ENCODE measurements at regions not wholly inside any gene's neighbourhood (a gene's known extent, or its start where the extent isn't known, plus 50 kb on each side); places are given as distances from the start of the nearest gene placed in this dataset.
"Not testable (repeated sequence)": the region's sequence is repeated elsewhere in the genome, so short reads cannot be mapped to it uniquely, and the experiment has no call there.

DNA sequence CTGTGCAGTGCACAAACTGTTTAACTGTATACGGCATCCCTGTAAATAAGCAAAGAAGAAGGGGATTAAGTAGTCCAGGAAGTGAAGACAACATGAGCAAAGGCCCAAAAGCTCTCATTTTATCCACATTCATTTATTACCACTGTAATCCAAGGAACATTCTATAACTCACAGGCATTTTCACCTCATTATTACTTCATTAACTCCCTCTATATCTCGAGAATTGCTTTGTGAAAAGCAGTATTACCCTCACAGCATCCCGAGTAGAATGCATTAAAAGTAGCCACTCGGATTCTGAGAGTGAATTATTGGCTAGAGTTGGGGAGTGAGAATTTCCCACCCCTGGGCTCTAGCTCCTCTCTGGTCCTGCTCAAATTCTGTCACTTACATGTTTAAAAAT, 51.0 kb upstream of the CHCHD3 start:
- peaks cover 8% of the 10 kb centered on the region for H3K27me3 Mint-ChIP-seq
- H3K4me3 Mint-ChIP-seq: no peak overlapping the region
- H3K4me1 Mint-ChIP-seq: no peaks in the 10 kb centered on the region
- H3K9me3 Mint-ChIP-seq: peaks cover 3% of the 10 kb centered on the region
- no peak for ATAC-seq
- H3K36me3 Mint-ChIP-seq: no peaks in the 10 kb centered on the region
- no peak overlapping the region for H3K27ac Mint-ChIP-seq

DNA sequence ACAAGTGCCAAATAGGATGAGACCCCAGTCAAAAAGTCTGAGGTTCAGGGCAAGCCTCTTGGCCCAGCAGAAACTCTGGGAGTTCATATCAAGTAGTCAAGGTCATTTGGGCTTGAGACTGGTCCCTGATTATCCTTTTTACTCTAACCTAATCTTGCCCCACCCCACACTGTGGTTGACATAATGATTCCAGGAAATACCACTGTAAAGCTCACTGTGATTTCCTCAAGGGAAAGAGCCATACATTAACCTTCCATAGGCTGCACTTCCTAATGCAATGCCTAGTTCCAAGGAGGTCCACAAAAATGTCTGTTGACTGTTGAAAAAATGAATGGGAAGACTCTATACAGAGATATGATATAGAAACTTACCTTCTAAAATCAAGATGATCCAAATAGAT, 52.9 kb upstream of the CHCHD3 start:
- peaks cover 3% of the 10 kb centered on the region for H3K9me3 Mint-ChIP-seq
- H3K36me3 Mint-ChIP-seq: no peaks in the 10 kb centered on the region
- H3K4me1 Mint-ChIP-seq: no peaks in the 10 kb centered on the region
- no peak overlapping the region for H3K4me3 Mint-ChIP-seq
- no peak overlapping the region for H3K27ac Mint-ChIP-seq
- ATAC-seq: no peak
- no peaks in the 10 kb centered on the region for H3K27me3 Mint-ChIP-seq

DNA sequence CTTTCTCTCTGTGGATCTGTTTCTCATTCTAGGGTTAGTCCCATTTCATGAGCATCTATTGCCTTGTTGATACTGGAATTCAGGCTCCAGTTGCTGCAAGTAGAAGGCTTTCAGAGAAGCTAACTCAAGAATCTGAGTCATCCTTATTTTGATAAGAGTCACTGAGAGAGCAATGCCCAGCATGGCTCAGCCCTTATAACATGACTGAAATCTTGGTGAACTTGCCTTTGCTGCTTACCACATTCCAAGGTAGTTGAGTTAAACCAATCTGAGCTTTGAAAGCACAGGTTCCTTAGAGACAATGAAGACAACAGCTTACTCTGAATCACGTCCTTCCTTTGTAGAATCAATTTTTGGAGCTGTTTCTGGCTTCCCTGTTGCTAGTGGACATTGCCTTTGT, 53.6 kb upstream of the CHCHD3 start:
- Mint-ChIP-seq H3K4me3 (no peak overlapping the region), H3K27ac (no peak overlapping the region), H3K4me1 (no peaks in the 10 kb centered on the region), H3K36me3 (no peaks in the 10 kb centered on the region), H3K9me3 (no peaks in the 10 kb centered on the region), H3K27me3 (no peaks in the 10 kb centered on the region)
- ATAC-seq: no peak

- Mint-ChIP-seq H3K36me3 (no peaks in the 10 kb centered on the region), H3K4me1 (no peaks in the 10 kb centered on the region), H3K27me3 (peaks cover 11% of the 10 kb centered on the region), H3K4me3 (no peak overlapping the region), H3K9me3 (no peaks in the 10 kb centered on the region), H3K27ac (no peak overlapping the region)
- no peak for ATAC-seq
Measured at GRCh38 chr7:133139350-133139749, 57.5 kb upstream of the CHCHD3 start.

GRCh38 chr7:133139801-133140200, 57.9 kb upstream of the CHCHD3 start:
- Mint-ChIP-seq H3K4me3 (no peak overlapping the region), H3K27ac (no peak overlapping the region), H3K9me3 (no peaks in the 10 kb centered on the region), H3K27me3 (peaks cover 15% of the 10 kb centered on the region), H3K36me3 (no peaks in the 10 kb centered on the region), H3K4me1 (no peaks in the 10 kb centered on the region)
- ATAC-seq: no peak

DNA sequence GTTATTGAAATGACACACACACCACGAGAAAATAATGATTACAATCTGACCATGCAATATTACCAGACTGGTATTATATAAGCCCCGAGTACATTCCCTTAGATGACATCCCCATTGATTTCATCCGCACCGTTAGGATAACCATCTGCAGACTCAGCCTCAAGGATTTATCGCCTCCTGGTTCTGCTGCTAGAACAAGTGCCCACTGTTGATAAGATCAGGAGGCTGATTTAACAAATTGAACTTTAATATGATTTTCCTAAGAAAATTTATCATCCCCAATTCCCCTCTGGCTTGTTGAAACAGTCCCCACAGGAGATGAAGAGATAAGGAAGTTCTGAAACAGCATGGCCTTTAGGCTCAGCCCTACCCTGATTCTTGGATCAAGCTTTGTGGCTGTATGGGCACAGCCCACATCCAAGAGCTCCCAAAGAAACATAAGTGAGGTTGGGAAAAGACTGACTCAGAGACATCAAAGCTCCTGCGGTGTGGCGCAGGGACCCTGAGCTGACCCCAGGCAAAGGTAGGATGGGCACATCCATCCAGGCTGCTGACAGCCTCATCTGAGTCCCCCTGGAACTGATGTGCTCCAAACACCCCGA, 59.2 kb upstream of the CHCHD3 start:
- ATAC-seq: no peak
- H3K36me3 Mint-ChIP-seq: no peaks in the 10 kb centered on the region
- no peak overlapping the region for H3K4me3 Mint-ChIP-seq
- H3K9me3 Mint-ChIP-seq: no peaks in the 10 kb centered on the region
- H3K27me3 Mint-ChIP-seq: peaks cover 28% of the 10 kb centered on the region
- H3K4me1 Mint-ChIP-seq: no peaks in the 10 kb centered on the region
- H3K27ac Mint-ChIP-seq: no peak overlapping the region

DNA sequence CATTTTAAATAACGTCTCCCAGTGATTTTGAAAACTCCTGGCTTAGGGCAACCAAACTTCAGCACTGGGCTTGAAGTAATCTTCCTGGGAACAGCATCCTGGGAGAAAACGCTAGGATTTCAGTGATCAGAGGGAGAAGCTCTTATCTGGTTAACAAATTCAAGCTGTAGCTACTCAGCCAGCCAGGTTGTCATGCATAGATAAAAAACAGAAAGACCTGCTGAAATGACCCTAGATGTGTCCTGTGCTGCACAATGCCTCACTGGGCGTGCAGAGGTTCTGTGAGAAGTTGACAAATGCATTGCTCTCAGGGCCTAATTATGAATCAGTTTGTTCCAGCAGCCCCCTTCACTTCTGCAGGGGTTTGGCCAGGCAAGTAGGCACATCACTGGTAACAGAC, 68.9 kb upstream of the CHCHD3 start:
- Mint-ChIP-seq H3K9me3 (peaks cover 4% of the 10 kb centered on the region), H3K36me3 (no peaks in the 10 kb centered on the region), H3K4me1 (no peaks in the 10 kb centered on the region), H3K4me3 (no peak overlapping the region), H3K27ac (no peak overlapping the region), H3K27me3 (peaks cover 33% of the 10 kb centered on the region)
- no peak for ATAC-seq

DNA sequence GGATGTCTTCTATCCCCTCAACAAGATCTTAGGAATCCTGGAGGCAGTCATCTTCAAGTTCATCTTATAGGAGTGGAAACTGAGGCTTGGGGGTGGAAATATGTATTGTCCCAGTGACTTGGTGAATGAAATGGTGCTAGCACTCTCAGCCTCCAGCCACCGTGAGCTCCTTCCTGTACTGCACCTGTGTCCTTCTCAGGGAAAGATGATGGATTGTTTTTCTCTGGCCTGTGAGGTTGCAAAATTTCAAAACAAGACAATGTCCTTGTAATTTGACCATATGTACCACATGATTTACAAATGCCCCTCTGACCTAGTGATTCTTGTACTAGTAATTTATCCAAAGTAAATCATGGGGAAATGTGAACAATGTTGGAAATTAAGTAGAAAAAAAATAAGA, 71.0 kb upstream of the CHCHD3 start:
- Mint-ChIP-seq H3K9me3 (peaks cover 5% of the 10 kb centered on the region), H3K36me3 (no peaks in the 10 kb centered on the region), H3K4me1 (no peaks in the 10 kb centered on the region), H3K27me3 (peaks cover 17% of the 10 kb centered on the region), H3K4me3 (no peak overlapping the region), H3K27ac (no peak overlapping the region)
- ATAC-seq: no peak

DNA sequence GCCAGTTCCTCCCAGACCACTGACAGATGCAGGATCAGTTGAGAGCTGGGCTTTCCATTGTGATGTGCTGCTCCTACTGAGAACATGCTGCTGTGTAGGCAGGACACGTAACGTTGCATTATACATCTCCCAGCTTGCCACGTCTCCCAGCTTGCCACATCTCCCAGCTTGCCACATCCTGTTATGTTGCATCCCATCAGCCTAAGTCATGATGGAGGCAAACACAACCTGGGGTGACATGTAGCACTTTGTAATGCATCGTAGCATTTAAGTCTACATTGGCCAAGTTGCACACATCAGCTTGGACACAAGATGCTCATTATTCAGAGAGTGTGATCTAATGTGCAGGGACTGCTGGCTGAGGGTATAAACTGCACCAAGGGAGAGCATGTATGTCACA, 73.3 kb upstream of the CHCHD3 start:
- Mint-ChIP-seq H3K9me3 (peaks cover 5% of the 10 kb centered on the region), H3K36me3 (no peaks in the 10 kb centered on the region)

GRCh38 chr7:133155642-133156041, 73.8 kb upstream of the CHCHD3 start:
- peaks cover 5% of the 10 kb centered on the region for H3K9me3 Mint-ChIP-seq
- no peaks in the 10 kb centered on the region for H3K4me1 Mint-ChIP-seq
- ATAC-seq: no peak
- no peaks in the 10 kb centered on the region for H3K27me3 Mint-ChIP-seq
- no peaks in the 10 kb centered on the region for H3K36me3 Mint-ChIP-seq
- no peak overlapping the region for H3K27ac Mint-ChIP-seq
- H3K4me3 Mint-ChIP-seq: no peak overlapping the region

More for the DNA sequence above, 73.3 kb upstream of the CHCHD3 start:
- H3K4me3 Mint-ChIP-seq: no peak overlapping the region
- no peak for ATAC-seq
- no peaks in the 10 kb centered on the region for H3K4me1 Mint-ChIP-seq
- no peak overlapping the region for H3K27ac Mint-ChIP-seq
- H3K27me3 Mint-ChIP-seq: no peaks in the 10 kb centered on the region

- Mint-ChIP-seq H3K36me3 (no peaks in the 10 kb centered on the region), H3K4me3 (no peak overlapping the region), H3K27me3 (no peaks in the 10 kb centered on the region), H3K27ac (no peak overlapping the region), H3K4me1 (no peaks in the 10 kb centered on the region), H3K9me3 (peaks cover 5% of the 10 kb centered on the region)
- no peak for ATAC-seq
Measured at GRCh38 chr7:133157045-133157444, 75.2 kb upstream of the CHCHD3 start.

DNA sequence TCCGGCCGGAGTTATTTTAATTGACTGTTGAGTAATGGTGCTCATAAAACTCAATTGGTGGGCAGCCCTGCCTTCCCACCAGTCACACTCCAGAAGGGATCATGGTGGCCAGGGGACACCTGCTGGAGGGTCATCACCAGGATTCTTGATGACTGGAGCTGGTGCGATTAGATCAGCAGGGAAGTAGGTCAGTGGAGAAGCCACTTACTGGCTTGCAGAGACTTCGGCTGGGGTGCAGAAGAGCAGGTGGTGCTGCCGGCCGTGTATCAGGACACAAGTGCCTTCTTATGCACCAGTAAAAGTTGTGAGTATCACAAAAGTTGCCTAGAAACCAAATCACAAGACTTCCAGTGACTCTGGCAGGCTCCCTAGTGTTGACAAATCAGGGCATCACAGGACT, 82.6 kb upstream of the CHCHD3 start:
- Mint-ChIP-seq H3K27me3 (peaks cover 29% of the 10 kb centered on the region), H3K36me3 (no peaks in the 10 kb centered on the region), H3K4me3 (no peak overlapping the region), H3K9me3 (peaks cover under 1% of the 10 kb centered on the region), H3K4me1 (no peaks in the 10 kb centered on the region), H3K27ac (no peak overlapping the region)
- no peak for ATAC-seq

GRCh38 chr7:133165001-133165400, 83.1 kb upstream of the CHCHD3 start:
- H3K9me3 Mint-ChIP-seq: peaks cover 3% of the 10 kb centered on the region
- H3K36me3 Mint-ChIP-seq: no peaks in the 10 kb centered on the region
- ATAC-seq: peak; percentile 61
- H3K27me3 Mint-ChIP-seq: peaks cover 34% of the 10 kb centered on the region
- H3K4me3 Mint-ChIP-seq: no peak overlapping the region
- no peak overlapping the region for H3K27ac Mint-ChIP-seq
- no peaks in the 10 kb centered on the region for H3K4me1 Mint-ChIP-seq

DNA sequence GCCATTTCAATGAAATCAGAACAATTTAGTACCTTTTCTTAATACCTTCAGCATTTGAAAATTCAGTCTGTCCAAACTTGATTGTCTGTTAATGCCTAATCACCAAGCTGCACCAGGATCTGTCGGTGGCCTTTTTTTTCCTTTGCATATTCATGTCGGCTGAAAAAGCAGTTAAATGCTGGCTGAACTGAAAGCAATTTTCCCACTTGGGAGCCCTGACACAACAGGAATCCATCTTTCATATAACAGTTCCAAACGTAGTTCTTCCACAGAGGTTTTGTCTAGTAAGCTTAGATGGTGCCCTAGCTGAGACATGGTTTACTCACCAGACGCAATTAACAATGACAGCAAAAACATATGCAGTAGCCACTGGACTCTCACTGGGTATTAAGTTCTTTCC, 83.6 kb upstream of the CHCHD3 start:
- H3K9me3 Mint-ChIP-seq: peaks cover 3% of the 10 kb centered on the region
- no peaks in the 10 kb centered on the region for H3K4me1 Mint-ChIP-seq
- H3K36me3 Mint-ChIP-seq: no peaks in the 10 kb centered on the region
- H3K27ac Mint-ChIP-seq: no peak overlapping the region
- no peak overlapping the region for H3K4me3 Mint-ChIP-seq
- no peak for ATAC-seq
- peaks cover 34% of the 10 kb centered on the region for H3K27me3 Mint-ChIP-seq

DNA sequence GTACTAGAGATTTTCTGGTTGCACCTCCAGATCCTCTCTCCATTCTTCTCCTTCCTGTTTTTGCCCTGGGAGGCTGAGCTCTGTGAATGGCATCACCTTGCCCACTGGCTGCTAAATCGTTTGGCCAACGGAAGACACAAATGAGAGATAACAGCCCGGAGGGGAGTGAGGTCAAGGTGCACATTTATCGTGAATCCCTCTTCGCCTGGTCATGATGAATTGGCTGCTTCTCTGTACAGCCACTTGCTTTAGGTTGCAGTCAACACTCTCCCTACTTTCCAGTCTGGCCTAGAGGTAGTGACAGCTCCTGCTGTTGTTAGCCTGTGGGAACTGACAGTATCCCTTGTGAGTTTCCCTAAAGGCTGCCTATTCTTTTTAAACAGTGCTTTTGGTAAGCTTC, 85.4 kb upstream of the CHCHD3 start:
- no peaks in the 10 kb centered on the region for H3K4me1 Mint-ChIP-seq
- H3K27ac Mint-ChIP-seq: no peak overlapping the region
- H3K27me3 Mint-ChIP-seq: peaks cover 34% of the 10 kb centered on the region
- no peaks in the 10 kb centered on the region for H3K36me3 Mint-ChIP-seq
- no peak for ATAC-seq
- peaks cover 3% of the 10 kb centered on the region for H3K9me3 Mint-ChIP-seq
- no peak overlapping the region for H3K4me3 Mint-ChIP-seq

DNA sequence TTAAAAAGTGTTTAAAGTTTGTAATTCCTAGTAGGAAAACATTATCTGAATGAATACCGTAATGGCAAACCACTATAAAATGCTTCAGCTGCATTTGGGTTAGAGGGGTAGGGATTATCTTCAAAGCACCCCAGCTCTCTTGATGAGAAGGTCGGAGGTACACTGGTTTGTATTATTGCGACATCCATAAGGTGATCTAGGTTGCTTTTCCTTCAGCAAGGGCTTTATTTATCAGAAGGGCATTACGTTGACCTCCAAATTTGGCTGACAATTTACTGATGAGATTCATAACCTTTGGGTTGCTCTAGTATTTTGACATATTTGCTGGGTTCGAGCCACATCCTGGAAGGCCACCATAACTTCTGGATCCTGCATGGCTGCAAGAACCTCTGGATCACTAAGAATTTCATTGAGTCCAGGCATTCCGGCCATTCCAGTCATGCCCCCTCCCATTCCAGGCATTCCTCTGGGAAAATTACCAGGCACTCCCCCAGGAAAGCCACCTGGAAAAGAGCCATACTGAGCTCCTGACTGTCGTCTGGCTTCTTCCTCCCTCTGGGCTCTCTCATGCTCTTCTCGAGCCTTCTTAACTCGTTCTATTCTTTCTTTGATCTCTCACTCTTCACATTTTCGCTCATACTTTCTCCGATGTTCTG, 83.6 kb upstream of the EXOC4 start:
- H3K9me3 Mint-ChIP-seq, H3K4me1 Mint-ChIP-seq, H3K27ac Mint-ChIP-seq, ATAC-seq, H3K4me3 Mint-ChIP-seq, H3K36me3 Mint-ChIP-seq: not testable (repeated sequence)
- H3K27me3 Mint-ChIP-seq: peaks cover 19% of the 10 kb centered on the region

Measured in stimulated activated memory B cell treated with anti-CD40 and anti-IgM and Interleukin-4, amounts not matched to agents 10 μg/mL and 1 μg/mL and 100 μg/mL, for 72 hours (primary cell).